Retinal pigment epithelial cell (primary cell): ENCODE measurements at regions not wholly inside any gene's neighbourhood (a gene's known extent, or its start where the extent isn't known, plus 50 kb on each side); places are given as distances from the start of the nearest gene placed in this dataset.
"Not testable (repeated sequence)": the region's sequence is repeated elsewhere in the genome, so short reads cannot be mapped to it uniquely, and the experiment has no call there.

Experiments
- DNase-seq: peaks from one replicate; pipeline ENCODE4 v3.0.0-alpha.2; 2010; ENCODE audit warnings: low read depth
- H3K4me3 ChIP-seq: 2 replicates; pipeline ENCODE4 v1.5.1; 2011; ENCODE audit warnings: mild to moderate bottlenecking, low read length, control low read depth, moderate library complexity
- CTCF ChIP-seq: conservative IDR thresholded peaks from 2 replicates; pipeline ENCODE4 v1.5.1; 2011; ENCODE audit warnings: low read depth, low read length, control low read depth, inconsistent platforms

DNA sequence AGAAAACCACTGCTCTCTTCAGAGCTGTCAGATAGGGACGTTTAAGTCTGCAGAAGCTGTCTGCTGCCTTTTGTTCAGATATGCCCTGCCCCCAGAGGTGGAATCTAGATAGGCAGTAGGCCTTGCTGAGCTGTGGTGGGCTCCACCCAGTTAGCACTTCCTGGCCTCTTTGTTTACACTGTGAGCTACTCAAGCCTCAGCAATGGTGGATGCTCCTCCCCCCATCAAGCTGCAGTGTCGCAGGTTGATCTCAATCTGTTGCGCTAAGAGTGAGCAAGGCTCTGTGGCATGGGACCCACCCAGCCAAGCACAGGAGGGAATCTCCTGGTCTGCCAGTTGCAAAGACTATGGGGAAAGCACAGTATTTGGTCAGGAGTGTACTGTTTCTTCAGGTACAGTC, 59.2 kb upstream of the ZNF641 start:
- DNase-seq: not testable (repeated sequence)

DNA sequence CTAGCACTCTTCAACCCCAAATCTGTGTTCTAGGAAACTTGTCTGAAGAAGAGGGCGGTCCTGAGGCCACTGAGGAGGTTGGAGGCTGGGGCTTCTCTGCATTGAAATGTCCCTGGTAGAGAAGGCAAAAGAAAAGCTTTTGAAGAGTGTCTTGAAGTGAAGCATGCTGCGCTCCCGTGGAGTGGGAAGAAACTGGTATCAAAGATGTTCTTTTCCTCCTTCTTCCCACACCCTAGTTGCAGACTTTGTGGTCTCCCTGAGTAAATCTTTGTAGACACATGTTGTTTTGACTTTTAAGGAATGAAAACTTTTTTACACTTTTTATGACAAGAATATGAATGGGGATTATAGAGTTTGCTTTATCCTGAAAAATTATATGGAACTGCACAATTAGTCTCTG, 59.0 kb upstream of the ANP32D start:
- no peak for DNase-seq
- H3K4me3 ChIP-seq: no peak overlapping the region

More for the DNA sequence above, 59.2 kb upstream of the ZNF641 start:
- H3K4me3 ChIP-seq: not testable (repeated sequence)

DNA sequence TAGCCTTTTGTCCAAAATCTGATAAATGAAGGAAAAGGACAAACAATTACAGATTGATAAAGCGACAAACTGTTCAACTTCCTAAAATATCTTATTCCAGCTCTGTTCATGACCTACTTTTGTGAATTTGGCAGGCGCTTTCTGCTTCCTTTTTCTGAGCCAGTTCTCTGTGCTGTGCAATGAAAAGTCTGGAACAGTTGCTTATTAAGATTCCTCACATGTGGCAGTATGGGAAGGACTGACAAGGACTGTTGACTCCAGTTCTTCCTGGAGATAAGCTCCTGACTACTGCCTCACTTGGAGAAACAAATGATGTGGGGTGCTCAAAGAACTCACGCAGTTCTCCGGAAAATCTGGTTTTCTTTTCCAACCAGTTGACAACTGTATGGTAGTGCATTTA, 58.3 kb upstream of the ANP32D start:
- H3K4me3 ChIP-seq: no peak overlapping the region
- no peak for DNase-seq
- no peak for TF ChIP-seq CTCF

More for the DNA sequence above, 59.0 kb upstream of the ANP32D start:
- no peak for TF ChIP-seq CTCF

DNA sequence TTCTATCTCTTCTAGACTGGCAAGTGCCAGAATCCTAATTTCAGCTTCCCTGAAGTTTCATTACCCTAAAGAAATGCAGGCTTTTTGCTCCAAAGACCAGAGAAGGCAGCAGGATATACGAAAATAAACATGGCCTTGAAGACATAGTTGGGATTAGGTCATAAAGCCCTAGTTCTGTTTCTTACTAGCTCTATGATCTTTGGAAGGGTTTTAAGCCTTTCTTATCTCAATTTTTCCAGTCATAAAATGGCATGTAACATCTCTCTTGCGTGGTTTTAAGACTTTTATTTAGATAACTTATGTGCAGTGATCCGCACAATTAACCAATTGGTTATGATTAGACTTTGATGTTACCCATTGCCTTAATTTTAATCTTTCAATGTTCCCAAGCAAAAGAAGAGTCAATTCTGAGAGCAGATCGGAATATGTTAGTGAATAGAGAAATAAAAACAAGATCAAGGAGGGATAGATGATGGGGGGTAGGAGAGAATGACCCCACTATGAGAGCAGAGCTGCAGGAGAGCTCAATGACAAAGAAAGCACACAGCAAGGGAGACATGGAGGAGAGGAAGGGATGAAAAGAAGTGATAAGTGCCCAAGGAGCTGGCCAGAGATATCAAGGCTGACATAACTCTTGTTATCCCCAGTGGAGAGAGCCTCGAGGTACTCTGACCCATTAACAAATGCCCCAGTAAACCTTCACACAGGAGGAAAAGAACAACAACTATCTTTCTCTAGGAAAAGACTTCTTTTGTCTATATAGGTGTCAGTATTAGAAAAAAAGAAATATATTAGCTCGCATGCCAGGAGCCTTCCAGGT, 53.0 kb upstream of the ANP32D start:
- no peak for DNase-seq
- H3K4me3 ChIP-seq: no peak overlapping the region
- no peak for TF ChIP-seq CTCF

DNA sequence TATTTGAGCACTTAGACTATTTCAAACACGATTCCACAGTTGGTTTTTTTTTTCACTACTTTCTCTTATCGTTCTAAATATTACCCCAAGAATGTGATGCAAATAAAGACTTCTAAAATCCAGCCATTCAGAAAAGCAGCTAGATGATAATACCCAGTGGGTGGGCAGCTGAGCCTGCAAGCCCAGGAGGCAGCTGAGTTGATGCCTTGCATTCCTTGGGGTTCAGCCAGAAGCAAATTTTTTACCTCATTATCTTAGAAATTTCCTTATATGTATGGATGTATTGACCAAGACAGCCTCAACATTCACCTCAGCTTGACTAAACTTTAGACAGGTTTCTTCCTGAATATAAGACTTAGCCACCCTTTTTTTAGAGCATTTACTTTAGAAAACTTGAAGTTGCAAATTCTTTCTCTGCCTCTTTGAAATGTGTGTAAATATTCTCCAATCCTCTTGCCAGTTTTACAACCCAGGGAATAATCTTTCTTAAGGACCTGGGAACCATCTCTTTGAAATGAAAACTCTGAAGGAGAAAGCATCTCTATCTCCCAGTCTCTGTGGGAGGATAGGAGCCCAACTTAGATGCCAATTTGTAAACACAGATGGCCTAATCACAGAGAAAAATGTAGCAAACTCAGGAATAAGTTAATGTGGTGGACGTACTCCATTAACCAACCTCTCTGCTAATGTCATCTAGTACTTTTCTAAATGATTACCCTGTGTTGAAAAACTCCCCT, 52.2 kb upstream of the ANP32D start:
- peak; percentile 47 for DNase-seq
- H3K4me3 ChIP-seq: no peak overlapping the region
- no peak for TF ChIP-seq CTCF

DNA sequence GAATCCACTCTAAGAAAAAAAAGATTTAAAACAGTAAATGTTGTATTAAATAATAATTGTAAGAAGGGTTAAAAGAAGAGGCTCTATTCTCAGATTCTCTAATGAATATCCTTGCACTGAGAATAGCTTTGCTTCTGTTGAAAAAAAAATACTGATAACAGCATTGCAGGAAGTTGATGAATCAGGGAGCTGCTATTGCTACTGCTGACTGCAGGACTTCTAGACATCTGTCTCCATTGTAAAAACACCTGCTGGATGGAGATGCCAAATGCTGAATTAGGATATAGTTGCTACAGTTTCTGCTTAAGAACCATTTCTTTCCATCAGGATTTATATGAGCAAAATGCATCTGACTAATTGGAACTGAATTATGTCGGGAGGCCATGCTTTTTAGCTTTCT, 50.3 kb upstream of the ANP32D start:
- no peak overlapping the region for H3K4me3 ChIP-seq
- no peak for TF ChIP-seq CTCF
- no peak for DNase-seq
